WTC11 (cell line): ENCODE measurements at regions not wholly inside any gene's neighbourhood (a gene's known extent, or its start where the extent isn't known, plus 50 kb on each side); places are given as distances from the start of the nearest gene placed in this dataset.

Experiments used
- ATAC-seq: fragments of 200-7000 bp; cut with Tn5 transposase; 2 replicates; pipeline ENCODE4 v1.10.0; 2021; ENCODE audit warnings: mild to moderate bottlenecking, moderate library complexity
- CTCF ChIA-PET: fragments of 300-600 bp; sonication (Branson Sonifier 250); formaldehyde crosslinking; loops from one replicate; lab custom pipeline; 2021; ENCODE audit warnings: antibody characterized with exemption; lab: Charles Lee
- POLR2A ChIA-PET: fragments of 350-600 bp; sonication (Branson Sonifier 250); formaldehyde crosslinking; loops from one replicate; lab custom pipeline; 2021; ENCODE audit warnings: antibody characterized with exemption; lab: Charles Lee
- DNase-seq: peaks from one replicate; pipeline ENCODE4 v3.0.0; 2021; ENCODE audit warnings: low spot score
- H3K27ac Mint-ChIP-seq: 2 replicates; pipeline ENCODE4 v1.8.0; 2021; ENCODE audit warnings: mixed read lengths
- H3K27me3 Mint-ChIP-seq: 2 replicates; pipeline ENCODE4 v1.8.0; 2021; ENCODE audit warnings: low read depth, mild to moderate bottlenecking, moderate library complexity, mixed read lengths
- H3K36me3 Mint-ChIP-seq: 2 replicates; pipeline ENCODE4 v1.8.0; 2021; ENCODE audit warnings: mixed read lengths
- H3K4me1 Mint-ChIP-seq: 2 replicates; pipeline ENCODE4 v1.8.0; 2022; ENCODE audit warnings: mixed read lengths
- H3K4me3 Mint-ChIP-seq: 2 replicates; pipeline ENCODE4 v1.8.0; 2021; ENCODE audit warnings: mild to moderate bottlenecking, moderate library complexity, mixed read lengths
- H3K9me3 Mint-ChIP-seq: 2 replicates; pipeline ENCODE4 v1.8.0; 2021; ENCODE audit warnings: mixed read lengths
- JAZF1 ChIP-seq: fragments of 250-450 bp; sonication (Bioruptor Pico); IDR thresholded peaks from 2 replicates; pipeline ENCODE4 v1.9.0; 2021; ENCODE audit warnings: moderate library complexity, mild to moderate bottlenecking, inconsistent platforms
- KAT7 ChIP-seq: sonication (generic); formaldehyde crosslinking; IDR thresholded peaks from 2 replicates; pipeline ENCODE4 v1.8.1; 2023; ENCODE audit warnings: missing genetic modification reagents, mild to moderate bottlenecking, borderline replicate concordance
- SMAD4 ChIP-seq: sonication (generic); formaldehyde crosslinking; IDR thresholded peaks from 2 replicates; pipeline ENCODE4 v1.8.0; 2022; ENCODE audit warnings: mild to moderate bottlenecking, missing genetic modification reagents
- SOX15 ChIP-seq: fragments of 250-450 bp; sonication (Bioruptor Pico); IDR thresholded peaks from 2 replicates; pipeline ENCODE4 v1.9.0; 2021; ENCODE audit warnings: mild to moderate bottlenecking
- ZNF121 ChIP-seq: sonication (generic); formaldehyde crosslinking; IDR thresholded peaks from 2 replicates; pipeline ENCODE4 v1.8.0; 2023; ENCODE audit warnings: missing genetic modification reagents
- ZNF138 ChIP-seq: sonication (generic); formaldehyde crosslinking; conservative IDR thresholded peaks from 2 replicates; pipeline ENCODE4 v1.8.1; 2022; ENCODE audit warnings: mild to moderate bottlenecking, moderate library complexity, missing genetic modification reagents
- ZNF396 ChIP-seq: fragments of 250-450 bp; sonication (Bioruptor Pico); IDR thresholded peaks from 2 replicates; pipeline ENCODE4 v1.8.0; 2021; ENCODE audit warnings: mild to moderate bottlenecking, moderate library complexity, borderline replicate concordance
- TF ChIP-seq, protein P1 (sequence below): fragments of 250-450 bp; sonication (Bioruptor Pico); IDR thresholded peaks from 2 replicates; pipeline ENCODE4 v1.9.0; 2021; ENCODE audit warnings: mild to moderate bottlenecking
- TF ChIP-seq, protein P2 (sequence below): sonication (generic); formaldehyde crosslinking; conservative IDR thresholded peaks from 2 replicates; pipeline ENCODE4 v1.8.1; 2023; ENCODE audit warnings: mild to moderate bottlenecking, low read depth, missing genetic modification reagents, moderate library complexity
- TF ChIP-seq, protein P3 (sequence below): sonication (generic); formaldehyde crosslinking; IDR thresholded peaks from 2 replicates; pipeline ENCODE4 v1.8.0; 2022; ENCODE audit warnings: mild to moderate bottlenecking, missing genetic modification reagents
- TF ChIP-seq, protein P4 (sequence below): sonication (generic); formaldehyde crosslinking; IDR thresholded peaks from 2 replicates; pipeline ENCODE4 v1.8.1; 2023; ENCODE audit warnings: mild to moderate bottlenecking, missing genetic modification reagents
- TF ChIP-seq, protein P5 (sequence below): fragments of 200-600 bp; IDR thresholded peaks from 2 replicates; pipeline ENCODE4 v1.8.0; 2022; ENCODE audit warnings: antibody characterized with exemption
- TF ChIP-seq, protein P6 (sequence below): sonication (generic); formaldehyde crosslinking; IDR thresholded peaks from 2 replicates; pipeline ENCODE4 v1.8.1; 2022; ENCODE audit warnings: low read depth, missing genetic modification reagents, borderline replicate concordance

DNA sequence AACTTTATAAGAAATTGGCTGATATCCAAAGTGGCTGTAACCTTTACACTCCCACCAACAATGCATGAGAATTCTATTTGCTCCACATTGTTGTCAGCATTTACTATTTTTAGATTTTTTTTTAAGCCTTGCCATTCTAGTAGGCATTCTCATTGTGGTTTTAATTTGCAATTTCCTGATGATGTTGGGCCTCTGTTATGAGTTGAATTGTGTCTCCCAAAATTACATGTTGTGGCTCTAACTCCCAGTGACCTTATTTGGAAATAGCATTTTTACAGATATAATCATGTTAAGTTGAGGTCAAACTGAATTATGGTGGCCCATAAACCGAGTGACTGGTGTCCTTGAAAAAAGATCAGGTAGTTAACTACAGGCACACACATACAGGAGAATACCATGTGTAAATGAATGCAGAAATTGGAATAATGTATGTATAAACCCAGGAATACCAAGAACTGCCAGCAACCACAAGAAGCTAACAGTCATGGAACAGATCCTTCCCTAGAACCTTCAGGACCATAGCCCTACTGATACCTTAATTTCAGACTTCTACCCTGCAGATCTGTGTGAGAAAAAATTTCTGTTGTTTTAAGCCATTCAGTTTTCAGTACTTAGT, 348.8 kb upstream of the DAB1 start (continued):
- TF ChIP-seq, protein P1, sequence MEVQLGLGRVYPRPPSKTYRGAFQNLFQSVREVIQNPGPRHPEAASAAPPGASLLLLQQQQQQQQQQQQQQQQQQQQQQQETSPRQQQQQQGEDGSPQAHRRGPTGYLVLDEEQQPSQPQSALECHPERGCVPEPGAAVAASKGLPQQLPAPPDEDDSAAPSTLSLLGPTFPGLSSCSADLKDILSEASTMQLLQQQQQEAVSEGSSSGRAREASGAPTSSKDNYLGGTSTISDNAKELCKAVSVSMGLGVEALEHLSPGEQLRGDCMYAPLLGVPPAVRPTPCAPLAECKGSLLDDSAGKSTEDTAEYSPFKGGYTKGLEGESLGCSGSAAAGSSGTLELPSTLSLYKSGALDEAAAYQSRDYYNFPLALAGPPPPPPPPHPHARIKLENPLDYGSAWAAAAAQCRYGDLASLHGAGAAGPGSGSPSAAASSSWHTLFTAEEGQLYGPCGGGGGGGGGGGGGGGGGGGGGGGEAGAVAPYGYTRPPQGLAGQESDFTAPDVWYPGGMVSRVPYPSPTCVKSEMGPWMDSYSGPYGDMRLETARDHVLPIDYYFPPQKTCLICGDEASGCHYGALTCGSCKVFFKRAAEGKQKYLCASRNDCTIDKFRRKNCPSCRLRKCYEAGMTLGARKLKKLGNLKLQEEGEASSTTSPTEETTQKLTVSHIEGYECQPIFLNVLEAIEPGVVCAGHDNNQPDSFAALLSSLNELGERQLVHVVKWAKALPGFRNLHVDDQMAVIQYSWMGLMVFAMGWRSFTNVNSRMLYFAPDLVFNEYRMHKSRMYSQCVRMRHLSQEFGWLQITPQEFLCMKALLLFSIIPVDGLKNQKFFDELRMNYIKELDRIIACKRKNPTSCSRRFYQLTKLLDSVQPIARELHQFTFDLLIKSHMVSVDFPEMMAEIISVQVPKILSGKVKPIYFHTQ: no peak
- TF ChIP-seq JAZF1 (CRISPR knock-in tag) (no peak), SOX15 (CRISPR knock-in tag) (no peak), ZNF138 (no peak), ZNF396 (CRISPR knock-in tag) (no peak), SMAD4 (no peak), KAT7 (CRISPR knock-in tag) (no peak), ZNF121 (CRISPR knock-in tag) (no peak)
- TF ChIP-seq, protein P2, sequence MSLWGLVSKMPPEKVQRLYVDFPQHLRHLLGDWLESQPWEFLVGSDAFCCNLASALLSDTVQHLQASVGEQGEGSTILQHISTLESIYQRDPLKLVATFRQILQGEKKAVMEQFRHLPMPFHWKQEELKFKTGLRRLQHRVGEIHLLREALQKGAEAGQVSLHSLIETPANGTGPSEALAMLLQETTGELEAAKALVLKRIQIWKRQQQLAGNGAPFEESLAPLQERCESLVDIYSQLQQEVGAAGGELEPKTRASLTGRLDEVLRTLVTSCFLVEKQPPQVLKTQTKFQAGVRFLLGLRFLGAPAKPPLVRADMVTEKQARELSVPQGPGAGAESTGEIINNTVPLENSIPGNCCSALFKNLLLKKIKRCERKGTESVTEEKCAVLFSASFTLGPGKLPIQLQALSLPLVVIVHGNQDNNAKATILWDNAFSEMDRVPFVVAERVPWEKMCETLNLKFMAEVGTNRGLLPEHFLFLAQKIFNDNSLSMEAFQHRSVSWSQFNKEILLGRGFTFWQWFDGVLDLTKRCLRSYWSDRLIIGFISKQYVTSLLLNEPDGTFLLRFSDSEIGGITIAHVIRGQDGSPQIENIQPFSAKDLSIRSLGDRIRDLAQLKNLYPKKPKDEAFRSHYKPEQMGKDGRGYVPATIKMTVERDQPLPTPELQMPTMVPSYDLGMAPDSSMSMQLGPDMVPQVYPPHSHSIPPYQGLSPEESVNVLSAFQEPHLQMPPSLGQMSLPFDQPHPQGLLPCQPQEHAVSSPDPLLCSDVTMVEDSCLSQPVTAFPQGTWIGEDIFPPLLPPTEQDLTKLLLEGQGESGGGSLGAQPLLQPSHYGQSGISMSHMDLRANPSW (CRISPR knock-in tag): no peak
- TF ChIP-seq, protein P3, sequence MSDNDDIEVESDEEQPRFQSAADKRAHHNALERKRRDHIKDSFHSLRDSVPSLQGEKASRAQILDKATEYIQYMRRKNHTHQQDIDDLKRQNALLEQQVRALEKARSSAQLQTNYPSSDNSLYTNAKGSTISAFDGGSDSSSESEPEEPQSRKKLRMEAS: no peak
- TF ChIP-seq, protein P4, sequence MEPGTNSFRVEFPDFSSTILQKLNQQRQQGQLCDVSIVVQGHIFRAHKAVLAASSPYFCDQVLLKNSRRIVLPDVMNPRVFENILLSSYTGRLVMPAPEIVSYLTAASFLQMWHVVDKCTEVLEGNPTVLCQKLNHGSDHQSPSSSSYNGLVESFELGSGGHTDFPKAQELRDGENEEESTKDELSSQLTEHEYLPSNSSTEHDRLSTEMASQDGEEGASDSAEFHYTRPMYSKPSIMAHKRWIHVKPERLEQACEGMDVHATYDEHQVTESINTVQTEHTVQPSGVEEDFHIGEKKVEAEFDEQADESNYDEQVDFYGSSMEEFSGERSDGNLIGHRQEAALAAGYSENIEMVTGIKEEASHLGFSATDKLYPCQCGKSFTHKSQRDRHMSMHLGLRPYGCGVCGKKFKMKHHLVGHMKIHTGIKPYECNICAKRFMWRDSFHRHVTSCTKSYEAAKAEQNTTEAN (CRISPR knock-in tag): no peak

DNA sequence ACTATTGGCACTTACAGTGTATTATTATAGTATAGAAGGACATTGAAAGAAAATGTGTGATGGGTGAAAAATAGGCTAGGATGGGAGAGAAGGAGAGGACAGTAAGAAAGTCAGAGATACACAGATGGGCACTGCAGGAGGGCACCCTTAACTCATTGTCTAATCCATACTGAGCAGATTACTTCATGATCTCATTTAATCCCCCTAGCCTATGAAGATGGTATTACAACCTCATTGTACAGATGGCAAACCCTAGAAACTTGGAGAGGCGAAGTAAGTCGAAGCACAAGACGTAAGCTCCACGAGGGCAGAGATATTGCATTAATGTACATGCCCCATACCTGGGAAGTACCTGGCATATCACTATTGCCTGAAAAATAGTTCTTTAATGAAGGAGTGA, 346.9 kb upstream of the DAB1 start:
- peaks cover 23% of the 10 kb centered on the region for H3K4me1 Mint-ChIP-seq
- TF ChIP-seq, protein P5, sequence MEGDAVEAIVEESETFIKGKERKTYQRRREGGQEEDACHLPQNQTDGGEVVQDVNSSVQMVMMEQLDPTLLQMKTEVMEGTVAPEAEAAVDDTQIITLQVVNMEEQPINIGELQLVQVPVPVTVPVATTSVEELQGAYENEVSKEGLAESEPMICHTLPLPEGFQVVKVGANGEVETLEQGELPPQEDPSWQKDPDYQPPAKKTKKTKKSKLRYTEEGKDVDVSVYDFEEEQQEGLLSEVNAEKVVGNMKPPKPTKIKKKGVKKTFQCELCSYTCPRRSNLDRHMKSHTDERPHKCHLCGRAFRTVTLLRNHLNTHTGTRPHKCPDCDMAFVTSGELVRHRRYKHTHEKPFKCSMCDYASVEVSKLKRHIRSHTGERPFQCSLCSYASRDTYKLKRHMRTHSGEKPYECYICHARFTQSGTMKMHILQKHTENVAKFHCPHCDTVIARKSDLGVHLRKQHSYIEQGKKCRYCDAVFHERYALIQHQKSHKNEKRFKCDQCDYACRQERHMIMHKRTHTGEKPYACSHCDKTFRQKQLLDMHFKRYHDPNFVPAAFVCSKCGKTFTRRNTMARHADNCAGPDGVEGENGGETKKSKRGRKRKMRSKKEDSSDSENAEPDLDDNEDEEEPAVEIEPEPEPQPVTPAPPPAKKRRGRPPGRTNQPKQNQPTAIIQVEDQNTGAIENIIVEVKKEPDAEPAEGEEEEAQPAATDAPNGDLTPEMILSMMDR: peak; percentile 26; the same call in 1 of the 2 replicates
- TF ChIP-seq, protein P6, sequence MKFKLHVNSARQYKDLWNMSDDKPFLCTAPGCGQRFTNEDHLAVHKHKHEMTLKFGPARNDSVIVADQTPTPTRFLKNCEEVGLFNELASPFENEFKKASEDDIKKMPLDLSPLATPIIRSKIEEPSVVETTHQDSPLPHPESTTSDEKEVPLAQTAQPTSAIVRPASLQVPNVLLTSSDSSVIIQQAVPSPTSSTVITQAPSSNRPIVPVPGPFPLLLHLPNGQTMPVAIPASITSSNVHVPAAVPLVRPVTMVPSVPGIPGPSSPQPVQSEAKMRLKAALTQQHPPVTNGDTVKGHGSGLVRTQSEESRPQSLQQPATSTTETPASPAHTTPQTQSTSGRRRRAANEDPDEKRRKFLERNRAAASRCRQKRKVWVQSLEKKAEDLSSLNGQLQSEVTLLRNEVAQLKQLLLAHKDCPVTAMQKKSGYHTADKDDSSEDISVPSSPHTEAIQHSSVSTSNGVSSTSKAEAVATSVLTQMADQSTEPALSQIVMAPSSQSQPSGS (CRISPR knock-in tag): no peak
- TF ChIP-seq, all 79 proteins: peak for 1
- CTCF ChIA-PET: interaction anchor here (0.6 to 1.1 kb wide), 4 partner anchors 10 to 347 kb away, joined by 3 read pairs; partner anchors contain the start of gene DAB1
- POLR2A ChIA-PET: no interaction called here
- ATAC-seq: peak; percentile 93
- no peak for DNase-seq
- Mint-ChIP-seq H3K27me3 (no peaks in the 10 kb centered on the region), H3K4me3 (no peak overlapping the region), H3K9me3 (peaks cover 4% of the 10 kb centered on the region; the same call in 1 of the 2 replicates), H3K36me3 (0 out of 2 replicates have a peak, but pooled peaks cover 3% of the 10 kb centered on the region), H3K27ac (no peak overlapping the region)
